HL-60 (cell line): ENCODE measurements at regions not wholly inside any gene's neighbourhood (a gene's known extent, or its start where the extent isn't known, plus 50 kb on each side); places are given as distances from the start of the nearest gene placed in this dataset.

Source experiments
- DNase-seq, 2 experiments: peaks; one replicate each; pipeline ENCODE4 v3.0.0-alpha.2; 2010 to 2020; ENCODE audit warnings: low read depth in 1 of 2, low spot score in 1 of 2
- H3K27ac ChIP-seq: fragments of 250-450 bp; sonication (Bioruptor Pico); replicated peaks from 2 replicates; pipeline ENCODE4 v1.5.1; 2020; ENCODE audit warnings: mild to moderate bottlenecking, moderate library complexity
- H3K27me3 ChIP-seq: fragments of 250-450 bp; sonication (Bioruptor Pico); 2 replicates; pipeline ENCODE4 v1.5.1; 2021; ENCODE audit warnings: mild to moderate bottlenecking, moderate library complexity; ENCODE audit not compliant: insufficient read depth, poor library complexity, severe bottlenecking
- H3K4me3 ChIP-seq: replicated peaks from 2 replicates; pipeline ENCODE4 v1.5.1; 2011; ENCODE audit warnings: mild to moderate bottlenecking, control low read depth, low read length; ENCODE audit not compliant: insufficient read depth
- GABPA ChIP-seq: IDR thresholded peaks from 2 replicates; pipeline ENCODE4 v1.6.1; 2012; ENCODE audit warnings: low read depth
- POLR2AphosphoS5 ChIP-seq: IDR thresholded peaks from 2 replicates; pipeline ENCODE4 v1.6.1; 2012; ENCODE audit warnings: low read depth
- SPI1 ChIP-seq: IDR thresholded peaks from 2 replicates; pipeline ENCODE4 v1.6.1; 2012; ENCODE audit warnings: low read depth, mild to moderate bottlenecking, borderline replicate concordance
- TF ChIP-seq, protein P1 (sequence below): IDR thresholded peaks from one replicate; pipeline ENCODE4 v1.5.1; 2011; ENCODE audit warnings: low read length, control low read depth, inconsistent platforms; ENCODE audit not compliant: insufficient read depth
- TF ChIP-seq, protein P2 (sequence below): IDR thresholded peaks from 2 replicates; pipeline ENCODE4 v1.6.1; 2012; ENCODE audit warnings: low read depth; ENCODE audit not compliant: insufficient replicate concordance

DNA sequence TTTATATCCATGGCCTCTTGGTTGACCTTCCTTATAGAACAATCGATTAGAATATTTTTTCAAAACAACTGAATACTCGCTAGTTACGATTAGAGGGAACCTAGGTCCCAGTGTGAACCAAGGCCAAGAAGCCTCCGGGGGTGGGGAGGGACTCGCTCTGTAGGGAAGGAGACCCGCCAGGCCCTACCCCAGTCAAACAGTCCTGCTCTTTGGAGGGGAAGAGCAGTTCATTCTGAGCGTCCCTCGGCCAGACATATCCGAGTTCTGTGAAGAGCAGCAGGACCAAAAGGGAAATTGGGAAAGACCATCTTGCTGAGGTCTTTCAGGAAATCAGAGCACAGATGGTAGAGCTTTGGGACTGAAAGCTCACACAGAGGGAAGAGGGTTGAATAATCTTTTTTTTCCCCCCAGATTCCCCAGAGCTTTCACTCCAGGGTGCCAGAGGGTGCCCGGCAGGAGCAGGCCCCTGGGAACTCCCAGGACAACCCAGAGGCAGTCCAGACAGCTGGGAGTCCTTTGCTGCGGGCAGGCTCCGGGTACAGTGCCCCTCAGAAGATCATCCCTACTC is 137.2 kb upstream of the HES1 start:
- TF ChIP-seq, protein P1, sequence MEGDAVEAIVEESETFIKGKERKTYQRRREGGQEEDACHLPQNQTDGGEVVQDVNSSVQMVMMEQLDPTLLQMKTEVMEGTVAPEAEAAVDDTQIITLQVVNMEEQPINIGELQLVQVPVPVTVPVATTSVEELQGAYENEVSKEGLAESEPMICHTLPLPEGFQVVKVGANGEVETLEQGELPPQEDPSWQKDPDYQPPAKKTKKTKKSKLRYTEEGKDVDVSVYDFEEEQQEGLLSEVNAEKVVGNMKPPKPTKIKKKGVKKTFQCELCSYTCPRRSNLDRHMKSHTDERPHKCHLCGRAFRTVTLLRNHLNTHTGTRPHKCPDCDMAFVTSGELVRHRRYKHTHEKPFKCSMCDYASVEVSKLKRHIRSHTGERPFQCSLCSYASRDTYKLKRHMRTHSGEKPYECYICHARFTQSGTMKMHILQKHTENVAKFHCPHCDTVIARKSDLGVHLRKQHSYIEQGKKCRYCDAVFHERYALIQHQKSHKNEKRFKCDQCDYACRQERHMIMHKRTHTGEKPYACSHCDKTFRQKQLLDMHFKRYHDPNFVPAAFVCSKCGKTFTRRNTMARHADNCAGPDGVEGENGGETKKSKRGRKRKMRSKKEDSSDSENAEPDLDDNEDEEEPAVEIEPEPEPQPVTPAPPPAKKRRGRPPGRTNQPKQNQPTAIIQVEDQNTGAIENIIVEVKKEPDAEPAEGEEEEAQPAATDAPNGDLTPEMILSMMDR, result no peak
- TF ChIP-seq GABPA, result no peak
- TF ChIP-seq, protein P2, sequence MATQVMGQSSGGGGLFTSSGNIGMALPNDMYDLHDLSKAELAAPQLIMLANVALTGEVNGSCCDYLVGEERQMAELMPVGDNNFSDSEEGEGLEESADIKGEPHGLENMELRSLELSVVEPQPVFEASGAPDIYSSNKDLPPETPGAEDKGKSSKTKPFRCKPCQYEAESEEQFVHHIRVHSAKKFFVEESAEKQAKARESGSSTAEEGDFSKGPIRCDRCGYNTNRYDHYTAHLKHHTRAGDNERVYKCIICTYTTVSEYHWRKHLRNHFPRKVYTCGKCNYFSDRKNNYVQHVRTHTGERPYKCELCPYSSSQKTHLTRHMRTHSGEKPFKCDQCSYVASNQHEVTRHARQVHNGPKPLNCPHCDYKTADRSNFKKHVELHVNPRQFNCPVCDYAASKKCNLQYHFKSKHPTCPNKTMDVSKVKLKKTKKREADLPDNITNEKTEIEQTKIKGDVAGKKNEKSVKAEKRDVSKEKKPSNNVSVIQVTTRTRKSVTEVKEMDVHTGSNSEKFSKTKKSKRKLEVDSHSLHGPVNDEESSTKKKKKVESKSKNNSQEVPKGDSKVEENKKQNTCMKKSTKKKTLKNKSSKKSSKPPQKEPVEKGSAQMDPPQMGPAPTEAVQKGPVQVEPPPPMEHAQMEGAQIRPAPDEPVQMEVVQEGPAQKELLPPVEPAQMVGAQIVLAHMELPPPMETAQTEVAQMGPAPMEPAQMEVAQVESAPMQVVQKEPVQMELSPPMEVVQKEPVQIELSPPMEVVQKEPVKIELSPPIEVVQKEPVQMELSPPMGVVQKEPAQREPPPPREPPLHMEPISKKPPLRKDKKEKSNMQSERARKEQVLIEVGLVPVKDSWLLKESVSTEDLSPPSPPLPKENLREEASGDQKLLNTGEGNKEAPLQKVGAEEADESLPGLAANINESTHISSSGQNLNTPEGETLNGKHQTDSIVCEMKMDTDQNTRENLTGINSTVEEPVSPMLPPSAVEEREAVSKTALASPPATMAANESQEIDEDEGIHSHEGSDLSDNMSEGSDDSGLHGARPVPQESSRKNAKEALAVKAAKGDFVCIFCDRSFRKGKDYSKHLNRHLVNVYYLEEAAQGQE, result no peak
- TF ChIP-seq SPI1, result no peak
- no peak for TF ChIP-seq POLR2AphosphoS5
- Histone ChIP-seq H3K27ac (no peak overlapping the region), H3K4me3 (no peak overlapping the region), H3K27me3 (no peaks in the 10 kb centered on the region)
- no peak for DNase-seq

DNA sequence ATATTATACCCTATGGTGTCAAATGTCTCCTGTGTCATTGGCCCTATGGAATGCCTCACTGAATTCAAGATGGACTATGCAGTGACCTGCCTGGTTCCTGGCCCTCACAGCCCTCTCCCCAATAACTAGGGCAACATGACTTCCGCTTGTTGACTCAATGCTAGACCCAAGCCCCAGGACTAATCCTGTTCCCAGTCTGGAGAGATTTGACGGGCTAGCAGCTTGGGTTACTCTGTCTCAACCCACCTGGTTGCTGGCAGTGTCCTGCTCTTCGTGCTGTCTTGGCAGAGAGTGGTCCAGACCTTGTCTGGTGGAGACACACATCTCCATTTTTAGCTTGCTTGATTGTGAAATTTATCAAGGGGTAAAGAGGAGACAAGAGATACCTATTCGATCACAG is 135.8 kb upstream of the HES1 start:
- TF ChIP-seq POLR2AphosphoS5, result no peak
- TF ChIP-seq SPI1, result no peak
- TF ChIP-seq GABPA, result no peak
- TF ChIP-seq, protein P2, result no peak
- TF ChIP-seq, protein P1, result no peak
- Histone ChIP-seq H3K4me3 (no peak overlapping the region), H3K27ac (no peak overlapping the region), H3K27me3 (no peaks in the 10 kb centered on the region)
- DNase-seq, result no peak

DNA sequence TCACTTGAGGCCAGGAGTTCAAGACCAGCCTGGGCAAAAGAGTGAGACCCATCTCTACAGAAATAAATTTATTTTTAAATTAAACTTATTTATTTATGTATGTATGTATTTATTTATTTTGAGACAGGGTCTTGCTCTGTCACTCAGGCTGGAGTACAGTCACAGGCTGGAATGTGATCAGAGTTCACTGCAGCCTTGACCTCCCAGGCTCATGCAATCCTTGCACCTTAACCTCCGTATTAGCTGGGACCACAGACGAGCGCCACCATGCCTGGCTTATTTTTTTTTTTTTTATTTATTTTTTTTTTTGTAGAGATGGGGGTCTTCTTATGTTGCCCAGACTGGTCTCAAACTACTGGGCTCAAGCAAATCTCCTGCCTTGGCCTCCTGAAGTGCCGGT is 135.2 kb upstream of the HES1 start:
- Histone ChIP-seq H3K27me3 (no peaks in the 10 kb centered on the region), H3K27ac (no peak overlapping the region), H3K4me3 (no peak overlapping the region)
- no peak for DNase-seq
- TF ChIP-seq SPI1 (no peak), POLR2AphosphoS5 (no peak), GABPA (no peak)
- TF ChIP-seq, protein P1, result no peak
- TF ChIP-seq, protein P2, result no peak
